HEK293 (cell line): ENCODE measurements at regions not wholly inside any gene's neighbourhood (a gene's known extent, or its start where the extent isn't known, plus 50 kb on each side); places are given as distances from the start of the nearest gene placed in this dataset.

Source experiments
- CTCF ChIA-PET: fragments of 350-600 bp; formaldehyde crosslinking; extraction: SDS; loops from one replicate; lab custom pipeline; 2021; ENCODE audit warnings: antibody characterized with exemption; lab: Yijun Ruan, JAX
- POLR2A ChIA-PET: fragments of 300-600 bp; formaldehyde crosslinking; extraction: SDS; loops from one replicate; lab custom pipeline; 2020; ENCODE audit warnings: antibody characterized with exemption, inconsistent platforms; lab: Yijun Ruan, JAX
- H3K27ac ChIP-seq: fragments of 200-500 bp; sonication (Bioruptor generic); 2 replicates; pipeline ENCODE4 v1.5.1; 2014; ENCODE audit warnings: low read depth, low read length, control low read depth, inconsistent platforms; ENCODE audit errors: extremely low read depth
- H3K36me3 ChIP-seq, 2 experiments: fragments of 200-500 bp in 1 of 2; sonication (Bioruptor generic) in 1 of 2; 1 replicate in 1 of 2; 2 replicates in 1 of 2; pipeline ENCODE4 v1.5.1; 2014 to 2017; ENCODE audit warnings: inconsistent platforms in 2 of 2, low read length in 2 of 2; ENCODE audit not compliant: control insufficient read depth in 2 of 2, insufficient read depth in 1 of 2
- H3K4me1 ChIP-seq: fragments of 200-500 bp; sonication (Bioruptor generic); 2 replicates; pipeline ENCODE4 v1.5.1; 2014; ENCODE audit warnings: mild to moderate bottlenecking, low read length, inconsistent platforms; ENCODE audit not compliant: control insufficient read depth, insufficient read depth
- H3K4me3 ChIP-seq: 2 replicates; pipeline ENCODE4 v1.5.1; 2011; ENCODE audit warnings: low read depth, mild to moderate bottlenecking, control low read depth, low read length, moderate library complexity
- H3K9me3 ChIP-seq: fragments of 200-500 bp; sonication (Bioruptor generic); 2 replicates; pipeline ENCODE4 v1.5.1; 2014; ENCODE audit warnings: low read depth, low read length, inconsistent platforms; ENCODE audit not compliant: control insufficient read depth, insufficient read depth
- FEZF1 ChIP-seq: fragments of 450-650 bp; formaldehyde crosslinking; IDR thresholded peaks from 2 replicates; pipeline ENCODE4 v1.5.1; 2016; ENCODE audit warnings: missing biosample characterization, missing genetic modification characterization
- GLI4 ChIP-seq: fragments of 450-650 bp; formaldehyde crosslinking; IDR thresholded peaks from 2 replicates; pipeline ENCODE4 v1.5.1; 2016; ENCODE audit warnings: missing biosample characterization, missing genetic modification characterization
- HOXA7 ChIP-seq: sonication (generic); formaldehyde crosslinking; IDR thresholded peaks from 2 replicates; pipeline ENCODE4 v1.8.1; 2022; ENCODE audit warnings: missing genetic modification reagents, borderline replicate concordance
- KLF1 ChIP-seq: fragments of 450-650 bp; formaldehyde crosslinking; IDR thresholded peaks from 2 replicates; pipeline ENCODE4 v1.5.1; 2016; ENCODE audit warnings: missing biosample characterization, missing genetic modification characterization
- KLF10 ChIP-seq: fragments of 450-650 bp; IDR thresholded peaks from 2 replicates; pipeline ENCODE4 v1.5.1; 2018; ENCODE audit warnings: missing biosample characterization, mild to moderate bottlenecking, missing genetic modification characterization
- SCRT1 ChIP-seq: fragments of 450-650 bp; formaldehyde crosslinking; IDR thresholded peaks from 2 replicates; pipeline ENCODE4 v1.5.1; 2016; ENCODE audit warnings: missing biosample characterization, missing genetic modification characterization, borderline replicate concordance
- ZFP69B ChIP-seq: fragments of 450-650 bp; formaldehyde crosslinking; IDR thresholded peaks from 2 replicates; pipeline ENCODE4 v1.5.1; 2016; ENCODE audit warnings: missing biosample characterization, missing genetic modification characterization
- ZNF157 ChIP-seq: fragments of 450-650 bp; formaldehyde crosslinking; IDR thresholded peaks from 2 replicates; pipeline ENCODE4 v1.5.1; 2016; ENCODE audit warnings: missing biosample characterization, missing genetic modification characterization
- ZNF174 ChIP-seq: fragments of 450-650 bp; formaldehyde crosslinking; IDR thresholded peaks from 2 replicates; pipeline ENCODE4 v1.5.0; 2017; ENCODE audit warnings: missing biosample characterization, mild to moderate bottlenecking, missing genetic modification characterization
- ZNF221 ChIP-seq: fragments of 450-650 bp; formaldehyde crosslinking; IDR thresholded peaks from 2 replicates; pipeline ENCODE4 v1.5.1; 2017; ENCODE audit warnings: missing biosample characterization, missing genetic modification characterization, borderline replicate concordance
- ZNF23 ChIP-seq: fragments of 450-650 bp; formaldehyde crosslinking; IDR thresholded peaks from 2 replicates; pipeline ENCODE4 v1.5.1; 2016; ENCODE audit warnings: missing biosample characterization, missing genetic modification characterization, borderline replicate concordance
- ZNF239 ChIP-seq: fragments of 450-650 bp; formaldehyde crosslinking; IDR thresholded peaks from 2 replicates; pipeline ENCODE4 v1.5.1; 2016; ENCODE audit warnings: missing biosample characterization, missing genetic modification characterization
- ZNF248 ChIP-seq: fragments of 450-650 bp; formaldehyde crosslinking; IDR thresholded peaks from 2 replicates; pipeline ENCODE4 v1.5.1; 2017; ENCODE audit warnings: missing biosample characterization, missing genetic modification characterization
- ZNF341 ChIP-seq: fragments of 450-650 bp; formaldehyde crosslinking; IDR thresholded peaks from 2 replicates; pipeline ENCODE4; 2016; ENCODE audit warnings: low read depth, missing biosample characterization, missing genetic modification characterization
- ZNF433 ChIP-seq: fragments of 450-650 bp; formaldehyde crosslinking; IDR thresholded peaks from 2 replicates; pipeline ENCODE4 v1.5.1; 2016; ENCODE audit warnings: missing biosample characterization, missing genetic modification characterization, low read depth
- ZNF544 ChIP-seq: fragments of 450-650 bp; formaldehyde crosslinking; IDR thresholded peaks from 2 replicates; pipeline ENCODE4 v1.5.0; 2017; ENCODE audit warnings: missing biosample characterization, missing genetic modification characterization
- ZNF558 ChIP-seq: fragments of 450-650 bp; formaldehyde crosslinking; IDR thresholded peaks from 2 replicates; pipeline ENCODE4 v1.5.1; 2016; ENCODE audit warnings: missing biosample characterization, missing genetic modification characterization
- ZNF596 ChIP-seq: fragments of 450-650 bp; IDR thresholded peaks from 2 replicates; pipeline ENCODE4 v1.5.0; 2018; ENCODE audit warnings: missing biosample characterization, mild to moderate bottlenecking, missing genetic modification characterization, moderate library complexity
- ZNF76 ChIP-seq: fragments of 450-650 bp; formaldehyde crosslinking; IDR thresholded peaks from 2 replicates; pipeline ENCODE4; 2016; ENCODE audit warnings: low read depth, missing biosample characterization, missing genetic modification characterization, borderline replicate concordance
- ZNF837 ChIP-seq: fragments of 450-650 bp; formaldehyde crosslinking; IDR thresholded peaks from 2 replicates; pipeline ENCODE4 v1.5.1; 2016; ENCODE audit warnings: missing biosample characterization, missing genetic modification characterization
- ZSCAN16 ChIP-seq: fragments of 450-650 bp; formaldehyde crosslinking; IDR thresholded peaks from 2 replicates; pipeline ENCODE4 v1.5.1; 2016; ENCODE audit warnings: missing biosample characterization, missing genetic modification characterization
- TF ChIP-seq, protein P1 (sequence below): IDR thresholded peaks from 2 replicates; pipeline ENCODE4 v1.6.1; 2011; ENCODE audit warnings: mild to moderate bottlenecking, low read depth, low read length, borderline replicate concordance
- TF ChIP-seq, protein P2 (sequence below): fragments of 450-650 bp; formaldehyde crosslinking; conservative IDR thresholded peaks from 2 replicates; pipeline ENCODE4 v1.5.1; 2016; ENCODE audit warnings: low read depth, missing biosample characterization, missing genetic modification characterization

DNA sequence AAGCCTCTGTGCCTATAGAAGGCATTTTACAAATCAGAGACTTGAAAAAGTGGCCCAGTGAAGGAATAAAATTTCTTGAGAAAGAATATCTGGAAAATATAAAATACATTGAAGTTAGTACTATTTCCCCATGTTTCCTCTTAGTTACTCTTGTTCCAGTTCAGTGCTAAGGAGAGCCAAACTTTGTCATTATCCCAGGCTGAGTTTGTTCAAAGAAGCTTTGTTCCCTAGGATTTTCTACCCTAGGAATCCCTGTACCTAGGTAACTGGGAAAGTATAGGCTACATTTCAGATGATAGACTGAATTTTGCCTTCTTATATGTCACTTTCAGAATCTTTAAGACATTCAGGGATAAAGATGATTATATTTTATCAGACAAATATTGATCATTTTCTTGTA is 1395.7 kb upstream of the MAP3K7 start:
- TF ChIP-seq ZSCAN16 (tag by site-specific recombination) (no peak), ZNF23 (tag by site-specific recombination) (no peak), ZNF596 (tag by site-specific recombination) (no peak), GLI4 (tag by site-specific recombination) (no peak)
- Histone ChIP-seq H3K36me3 (no peaks in the 10 kb centered on the region), H3K4me3 (no peak overlapping the region), H3K27ac (no peak overlapping the region), H3K4me1 (no peaks in the 10 kb centered on the region), H3K9me3 (no peaks in the 10 kb centered on the region)
- POLR2A ChIA-PET: no interaction called here
- CTCF ChIA-PET: interaction anchor here (0.6 kb wide), 1 partner anchor 966 kb away, joined by 3 read pairs; no protein-coding TSS in a partner anchor

DNA sequence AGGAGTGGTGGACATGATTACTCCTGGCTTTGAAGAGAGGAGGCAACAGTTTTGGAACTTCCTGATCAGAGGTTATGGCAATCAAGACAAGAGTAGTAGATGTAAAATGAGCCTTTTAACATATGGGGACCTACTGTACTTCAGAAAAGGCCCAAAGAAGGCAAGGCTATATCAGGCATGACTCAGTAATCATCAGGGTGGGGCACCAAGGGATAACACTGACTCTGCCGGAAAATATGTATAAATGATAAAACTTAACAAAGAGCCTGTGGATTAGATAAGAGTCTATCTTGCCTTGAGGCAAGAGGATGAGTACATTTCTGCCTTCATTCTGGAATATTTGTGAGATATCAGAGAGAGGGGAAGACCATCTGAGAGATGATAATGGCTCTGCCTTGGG is 1389.9 kb upstream of the MAP3K7 start:
- no peaks in the 10 kb centered on the region for H3K36me3 ChIP-seq
- no peaks in the 10 kb centered on the region for H3K4me1 ChIP-seq
- POLR2A ChIA-PET: no interaction called here
- no peak overlapping the region for H3K4me3 ChIP-seq
- TF ChIP-seq SCRT1 (no peak), ZNF433 (tag by site-specific recombination) (no peak), ZNF341 (tag by site-specific recombination) (no peak), ZNF239 (tag by site-specific recombination) (no peak), FEZF1 (no peak), ZNF157 (tag by site-specific recombination) (no peak), ZNF544 (no peak), ZNF248 (no peak), KLF10 (tag by site-specific recombination) (no peak), ZNF174 (tag by site-specific recombination) (no peak), ZNF76 (tag by site-specific recombination) (no peak), ZNF221 (tag by site-specific recombination) (no peak), HOXA7 (CRISPR knock-in tag) (no peak), ZFP69B (tag by site-specific recombination) (no peak), ZNF558 (no peak), ZNF837 (tag by site-specific recombination) (no peak), KLF1 (tag by site-specific recombination) (no peak)
- TF ChIP-seq, protein P1, sequence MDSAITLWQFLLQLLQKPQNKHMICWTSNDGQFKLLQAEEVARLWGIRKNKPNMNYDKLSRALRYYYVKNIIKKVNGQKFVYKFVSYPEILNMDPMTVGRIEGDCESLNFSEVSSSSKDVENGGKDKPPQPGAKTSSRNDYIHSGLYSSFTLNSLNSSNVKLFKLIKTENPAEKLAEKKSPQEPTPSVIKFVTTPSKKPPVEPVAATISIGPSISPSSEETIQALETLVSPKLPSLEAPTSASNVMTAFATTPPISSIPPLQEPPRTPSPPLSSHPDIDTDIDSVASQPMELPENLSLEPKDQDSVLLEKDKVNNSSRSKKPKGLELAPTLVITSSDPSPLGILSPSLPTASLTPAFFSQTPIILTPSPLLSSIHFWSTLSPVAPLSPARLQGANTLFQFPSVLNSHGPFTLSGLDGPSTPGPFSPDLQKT: no peak
- TF ChIP-seq, protein P2, sequence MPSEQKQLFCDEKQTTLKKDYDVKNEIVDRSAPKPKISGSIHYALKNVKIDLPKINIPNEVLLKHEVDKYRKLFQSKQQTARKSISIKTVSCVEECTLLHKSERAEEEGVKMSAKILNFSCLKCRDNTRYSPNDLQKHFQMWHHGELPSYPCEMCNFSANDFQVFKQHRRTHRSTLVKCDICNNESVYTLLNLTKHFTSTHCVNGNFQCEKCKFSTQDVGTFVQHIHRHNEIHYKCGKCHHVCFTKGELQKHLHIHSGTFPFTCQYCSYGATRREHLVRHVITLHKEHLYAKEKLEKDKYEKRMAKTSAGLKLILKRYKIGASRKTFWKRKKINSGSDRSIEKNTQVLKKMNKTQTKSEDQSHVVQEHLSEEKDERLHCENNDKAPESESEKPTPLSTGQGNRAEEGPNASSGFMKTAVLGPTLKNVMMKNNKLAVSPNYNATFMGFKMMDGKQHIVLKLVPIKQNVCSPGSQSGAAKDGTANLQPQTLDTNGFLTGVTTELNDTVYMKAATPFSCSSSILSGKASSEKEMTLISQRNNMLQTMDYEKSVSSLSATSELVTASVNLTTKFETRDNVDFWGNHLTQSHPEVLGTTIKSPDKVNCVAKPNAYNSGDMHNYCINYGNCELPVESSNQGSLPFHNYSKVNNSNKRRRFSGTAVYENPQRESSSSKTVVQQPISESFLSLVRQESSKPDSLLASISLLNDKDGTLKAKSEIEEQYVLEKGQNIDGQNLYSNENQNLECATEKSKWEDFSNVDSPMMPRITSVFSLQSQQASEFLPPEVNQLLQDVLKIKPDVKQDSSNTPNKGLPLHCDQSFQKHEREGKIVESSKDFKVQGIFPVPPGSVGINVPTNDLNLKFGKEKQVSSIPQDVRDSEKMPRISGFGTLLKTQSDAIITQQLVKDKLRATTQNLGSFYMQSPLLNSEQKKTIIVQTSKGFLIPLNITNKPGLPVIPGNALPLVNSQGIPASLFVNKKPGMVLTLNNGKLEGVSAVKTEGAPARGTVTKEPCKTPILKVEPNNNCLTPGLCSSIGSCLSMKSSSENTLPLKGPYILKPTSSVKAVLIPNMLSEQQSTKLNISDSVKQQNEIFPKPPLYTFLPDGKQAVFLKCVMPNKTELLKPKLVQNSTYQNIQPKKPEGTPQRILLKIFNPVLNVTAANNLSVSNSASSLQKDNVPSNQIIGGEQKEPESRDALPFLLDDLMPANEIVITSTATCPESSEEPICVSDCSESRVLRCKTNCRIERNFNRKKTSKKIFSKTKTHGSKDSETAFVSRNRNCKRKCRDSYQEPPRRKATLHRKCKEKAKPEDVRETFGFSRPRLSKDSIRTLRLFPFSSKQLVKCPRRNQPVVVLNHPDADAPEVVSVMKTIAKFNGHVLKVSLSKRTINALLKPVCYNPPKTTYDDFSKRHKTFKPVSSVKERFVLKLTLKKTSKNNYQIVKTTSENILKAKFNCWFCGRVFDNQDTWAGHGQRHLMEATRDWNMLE: no peak
- TF ChIP-seq, all 188 proteins: peak for 0
- Histone ChIP-seq H3K9me3 (no peaks in the 10 kb centered on the region), H3K27ac (no peak overlapping the region)
- CTCF ChIA-PET: no interaction called here
